Erythroblast (primary cell): ENCODE measurements at regions not wholly inside any gene's neighbourhood (a gene's known extent, or its start where the extent isn't known, plus 50 kb on each side); places are given as distances from the start of the nearest gene placed in this dataset.

Experiments used
- DNase-seq, 2 experiments: peaks; one replicate each; lab custom pipeline; 2025; lab: John Stamatoyannopoulos, UW
- GATA1 ChIP-seq: IDR thresholded peaks from 2 replicates; pipeline ENCODE4 v1.6.1; 2011; ENCODE audit warnings: low read depth, mild to moderate bottlenecking, control low read depth, low read length, moderate library complexity
- POLR2A ChIP-seq: IDR thresholded peaks from 2 replicates; pipeline ENCODE4 v1.6.1; 2011; ENCODE audit warnings: mild to moderate bottlenecking, low read length

DNA sequence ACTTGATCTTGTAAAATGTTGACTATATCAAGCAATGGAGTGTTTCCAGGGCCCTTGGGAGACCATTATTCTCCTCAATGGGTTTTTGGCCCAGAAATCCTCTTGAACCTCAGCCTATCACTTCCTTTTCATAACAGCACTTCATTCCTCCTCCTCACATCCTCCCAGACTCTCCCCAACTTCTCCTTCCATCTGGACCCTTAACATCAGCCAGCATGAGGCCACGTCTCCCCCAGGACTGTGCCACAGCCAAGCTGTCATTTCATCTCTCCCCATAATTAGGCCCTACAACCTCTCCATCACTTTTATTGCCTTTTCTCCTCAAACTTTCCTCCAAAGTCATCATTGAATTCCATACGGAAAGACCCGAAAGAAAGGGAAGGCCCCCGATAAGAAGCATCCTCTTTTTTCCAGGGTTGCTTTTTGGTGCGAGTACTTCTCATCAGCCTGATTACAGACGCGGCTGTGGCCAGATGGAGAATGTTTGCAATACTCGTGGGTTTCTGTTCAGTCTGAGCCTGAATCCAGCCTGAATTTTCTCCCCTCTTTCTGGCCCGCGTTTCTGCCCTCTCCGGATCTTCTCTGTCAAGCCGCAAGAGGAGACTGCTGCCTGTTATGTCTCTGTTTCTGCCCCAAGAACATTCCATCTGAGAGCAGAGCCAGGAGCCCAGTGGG, 52.7 kb upstream of the SLC25A33 start:
- no peak for TF ChIP-seq GATA1
- no peak for TF ChIP-seq POLR2A
- DNase-seq, result no peak
